KMS-11 (cell line): ENCODE measurements at regions not wholly inside any gene's neighbourhood (a gene's known extent, or its start where the extent isn't known, plus 50 kb on each side); places are given as distances from the start of the nearest gene placed in this dataset.

ENCODE experiments used
- H2AFZ ChIP-seq: fragments of 200-600 bp; sonication (generic); 2 replicates; pipeline ENCODE4 v1.6.1; 2016; ENCODE audit warnings: antibody characterized with exemption, mixed run types, low read depth
- H3K27ac ChIP-seq: fragments of 200-600 bp; sonication (generic); 2 replicates; pipeline ENCODE4 v1.6.1; 2016; ENCODE audit warnings: mild to moderate bottlenecking, mixed run types
- H3K27me3 ChIP-seq: fragments of 200-600 bp; sonication (generic); 2 replicates; pipeline ENCODE4 v1.6.1; 2017; ENCODE audit warnings: mild to moderate bottlenecking, low read depth, mixed run types, moderate library complexity; ENCODE audit not compliant: insufficient read depth
- H3K36me3 ChIP-seq: fragments of 200-600 bp; sonication (generic); 2 replicates; pipeline ENCODE4 v1.6.1; 2017; ENCODE audit warnings: mild to moderate bottlenecking, mixed run types; ENCODE audit not compliant: insufficient read depth
- H3K4me1 ChIP-seq: fragments of 200-600 bp; sonication (generic); 2 replicates; pipeline ENCODE4 v1.6.1; 2016; ENCODE audit warnings: mild to moderate bottlenecking, low read depth, mixed run types; ENCODE audit not compliant: poor library complexity, severe bottlenecking
- H3K4me2 ChIP-seq: fragments of 200-600 bp; sonication (generic); 2 replicates; pipeline ENCODE4 v1.7.0; 2016; ENCODE audit warnings: mild to moderate bottlenecking, mixed run types
- H3K4me3 ChIP-seq: fragments of 200-600 bp; sonication (generic); IDR thresholded peaks from 2 replicates; pipeline ENCODE4 v1.6.1; 2017; ENCODE audit warnings: low read depth, low read length, mixed read lengths; ENCODE audit not compliant: insufficient read depth
- H3K79me2 ChIP-seq: fragments of 200-600 bp; sonication (generic); 2 replicates; pipeline ENCODE4 v1.6.1; 2016; ENCODE audit warnings: low read depth, mixed run types; ENCODE audit not compliant: insufficient read depth
- H3K9ac ChIP-seq: fragments of 200-600 bp; sonication (generic); 2 replicates; pipeline ENCODE4 v1.6.1; 2016; ENCODE audit warnings: mild to moderate bottlenecking, mixed run types
- H4K20me1 ChIP-seq: fragments of 200-600 bp; sonication (generic); 2 replicates; pipeline ENCODE4 v1.6.1; 2016; ENCODE audit warnings: mild to moderate bottlenecking, mixed run types; ENCODE audit not compliant: insufficient read depth
- TF ChIP-seq, protein P1 (sequence below): fragments of 200-600 bp; sonication (generic); conservative IDR thresholded peaks from 2 replicates; pipeline ENCODE4 v1.6.1; 2017; ENCODE audit warnings: low read depth, mild to moderate bottlenecking, antibody characterized with exemption, low read length, moderate library complexity, mixed read lengths

DNA sequence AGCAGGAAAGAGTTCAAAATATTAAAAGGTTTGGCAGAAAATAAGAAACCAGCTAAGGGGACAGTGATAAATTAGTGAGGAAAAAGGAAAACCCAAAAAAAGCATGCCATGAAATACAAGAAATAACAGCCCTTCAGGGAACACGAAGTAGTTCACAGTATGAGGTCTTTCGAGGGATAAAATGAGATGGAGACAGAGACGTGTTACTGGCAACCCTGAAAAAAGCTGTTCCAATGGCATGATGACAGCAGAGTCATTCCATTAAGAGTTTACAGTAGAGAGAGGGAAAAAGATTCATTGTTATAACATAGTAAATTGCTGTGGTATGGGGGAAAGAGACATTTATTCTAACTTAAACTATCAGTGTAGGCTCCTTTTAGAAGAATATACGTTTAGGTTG, 391.2 kb downstream of the ANKRD7 start:
- Histone ChIP-seq H3K4me1 (no peaks in the 10 kb centered on the region), H3K9ac (no peak overlapping the region), H3K79me2 (no peaks in the 10 kb centered on the region), H3K4me2 (no peak overlapping the region), H3K36me3 (no peaks in the 10 kb centered on the region), H3K27me3 (no peaks in the 10 kb centered on the region), H3K4me3 (no peak overlapping the region), H4K20me1 (no peaks in the 10 kb centered on the region), H3K27ac (no peak overlapping the region), H2AFZ (no peak overlapping the region)
- TF ChIP-seq, protein P1, sequence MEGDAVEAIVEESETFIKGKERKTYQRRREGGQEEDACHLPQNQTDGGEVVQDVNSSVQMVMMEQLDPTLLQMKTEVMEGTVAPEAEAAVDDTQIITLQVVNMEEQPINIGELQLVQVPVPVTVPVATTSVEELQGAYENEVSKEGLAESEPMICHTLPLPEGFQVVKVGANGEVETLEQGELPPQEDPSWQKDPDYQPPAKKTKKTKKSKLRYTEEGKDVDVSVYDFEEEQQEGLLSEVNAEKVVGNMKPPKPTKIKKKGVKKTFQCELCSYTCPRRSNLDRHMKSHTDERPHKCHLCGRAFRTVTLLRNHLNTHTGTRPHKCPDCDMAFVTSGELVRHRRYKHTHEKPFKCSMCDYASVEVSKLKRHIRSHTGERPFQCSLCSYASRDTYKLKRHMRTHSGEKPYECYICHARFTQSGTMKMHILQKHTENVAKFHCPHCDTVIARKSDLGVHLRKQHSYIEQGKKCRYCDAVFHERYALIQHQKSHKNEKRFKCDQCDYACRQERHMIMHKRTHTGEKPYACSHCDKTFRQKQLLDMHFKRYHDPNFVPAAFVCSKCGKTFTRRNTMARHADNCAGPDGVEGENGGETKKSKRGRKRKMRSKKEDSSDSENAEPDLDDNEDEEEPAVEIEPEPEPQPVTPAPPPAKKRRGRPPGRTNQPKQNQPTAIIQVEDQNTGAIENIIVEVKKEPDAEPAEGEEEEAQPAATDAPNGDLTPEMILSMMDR = no peak

DNA sequence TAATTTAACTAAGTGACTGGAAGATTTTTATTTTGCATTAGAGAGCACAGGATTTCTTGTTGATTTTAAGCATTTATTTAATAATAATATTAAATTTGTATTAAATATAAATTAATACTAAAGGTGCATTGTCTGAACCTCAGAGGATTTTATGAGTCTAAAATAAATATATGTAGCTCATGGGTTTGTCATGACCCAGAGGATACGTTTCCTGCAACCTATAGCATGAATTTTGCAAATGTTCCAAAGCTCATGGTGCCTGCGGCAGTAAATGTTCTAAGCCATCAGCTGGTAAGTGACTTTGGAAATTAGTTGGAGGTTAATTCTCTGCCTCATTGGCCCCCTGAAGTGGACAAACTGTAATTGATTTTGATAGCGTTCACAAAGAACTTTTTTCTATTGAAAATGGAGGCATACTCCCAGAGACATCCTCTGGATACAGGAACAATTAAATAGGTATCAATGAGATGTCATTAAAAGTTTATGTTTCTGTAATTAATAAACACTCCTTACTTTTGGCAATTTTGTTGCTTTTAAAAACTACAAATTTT, 397.4 kb downstream of the ANKRD7 start:
- H3K4me1 ChIP-seq = no peaks in the 10 kb centered on the region
- no peaks in the 10 kb centered on the region for H3K36me3 ChIP-seq
- TF ChIP-seq, protein P1 = no peak
- no peak overlapping the region for H3K9ac ChIP-seq
- no peak overlapping the region for H2AFZ ChIP-seq
- no peaks in the 10 kb centered on the region for H3K79me2 ChIP-seq
- H3K4me2 ChIP-seq = no peak overlapping the region
- H3K4me3 ChIP-seq = no peak overlapping the region
- H3K27ac ChIP-seq = no peak overlapping the region
- H3K27me3 ChIP-seq = no peaks in the 10 kb centered on the region
- H4K20me1 ChIP-seq = no peaks in the 10 kb centered on the region

DNA sequence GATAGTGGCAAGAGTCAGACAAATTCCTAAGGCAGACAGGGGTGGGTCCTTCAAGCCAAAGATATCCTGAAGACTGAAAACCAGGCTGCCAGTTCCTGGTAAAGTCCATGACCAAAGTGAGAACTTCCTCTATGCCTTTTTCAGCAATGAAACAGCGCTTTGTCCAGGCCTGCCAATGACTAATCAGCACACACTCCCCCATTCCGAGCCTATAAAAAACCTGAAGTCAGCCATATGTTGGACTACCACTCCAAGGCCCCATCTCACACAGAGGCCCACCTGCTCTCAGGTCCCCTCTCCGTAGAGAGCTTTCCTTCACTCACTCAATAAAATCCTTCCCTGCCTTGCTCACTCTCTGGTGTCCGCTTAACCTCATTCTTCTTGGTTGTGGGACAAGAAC, 402.2 kb downstream of the ANKRD7 start:
- H3K4me2 ChIP-seq = no peak overlapping the region
- H3K4me3 ChIP-seq = no peak overlapping the region
- H3K27ac ChIP-seq = no peak overlapping the region
- no peaks in the 10 kb centered on the region for H3K4me1 ChIP-seq
- no peaks in the 10 kb centered on the region for H4K20me1 ChIP-seq
- TF ChIP-seq, protein P1 = no peak
- H3K79me2 ChIP-seq = no peaks in the 10 kb centered on the region
- no peak overlapping the region for H3K9ac ChIP-seq
- no peaks in the 10 kb centered on the region for H3K36me3 ChIP-seq
- no peak overlapping the region for H2AFZ ChIP-seq
- no peaks in the 10 kb centered on the region for H3K27me3 ChIP-seq

DNA sequence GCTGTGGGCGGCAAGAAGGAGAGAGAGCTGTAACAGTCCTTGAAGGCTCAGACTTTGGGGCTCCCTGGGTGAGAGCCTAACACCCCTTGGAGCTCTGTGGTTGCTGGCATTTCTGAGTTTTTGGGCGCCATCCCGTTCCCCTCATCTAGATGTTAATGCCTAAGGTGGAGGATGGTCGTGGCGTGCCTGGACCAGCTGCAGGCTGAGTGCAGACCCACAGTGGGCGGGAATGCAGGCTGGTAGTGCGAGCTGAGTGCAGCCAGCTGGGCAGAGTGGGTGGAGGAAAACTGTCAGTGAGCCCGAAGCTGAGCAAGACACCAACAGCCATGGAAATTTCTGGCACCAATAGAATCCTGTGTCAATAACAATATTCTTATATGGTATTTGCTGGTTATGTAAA, 403.0 kb downstream of the ANKRD7 start:
- Histone ChIP-seq H3K4me3 (no peak overlapping the region), H3K4me1 (no peaks in the 10 kb centered on the region), H3K27me3 (no peaks in the 10 kb centered on the region), H3K4me2 (no peak overlapping the region), H3K79me2 (no peaks in the 10 kb centered on the region), H3K27ac (no peak overlapping the region), H4K20me1 (no peaks in the 10 kb centered on the region), H3K36me3 (no peaks in the 10 kb centered on the region), H2AFZ (no peak overlapping the region), H3K9ac (no peak overlapping the region)
- TF ChIP-seq, protein P1 = no peak
